Spleen (tissue), 7 donors: ENCODE measurements at regions not wholly inside any gene's neighbourhood (a gene's known extent, or its start where the extent isn't known, plus 50 kb on each side); places are given as distances from the start of the nearest gene placed in this dataset.

Source experiments
- POLR2A ChIP-seq, 3 donors: fragments of 450-650 bp; IDR thresholded peaks; one replicate each; pipeline ENCODE4 v1.5.1; 2017; ENCODE audit warnings: antibody characterized with exemption in 3 of 3, mild to moderate bottlenecking in 1 of 3
- POLR2AphosphoS5 ChIP-seq, 3 donors: sonication (generic); formaldehyde crosslinking; IDR thresholded peaks; one replicate each; pipeline ENCODE4 v1.5.1; 2017; ENCODE audit warnings: antibody characterized with exemption in 3 of 3
- TF ChIP-seq, protein P1 (sequence below), 11 experiments: fragments of 200-600 bp in 7 of 11; fragments of 450-650 bp in 4 of 11; sonication (generic) in 4 of 11; IDR thresholded peaks in 8 of 11; conservative IDR thresholded peaks in 3 of 11; 1 replicate in 7 of 11; 2 replicates in 4 of 11; pipeline versions ENCODE4 v1.4.0 to v1.8.0; 2016 to 2021; ENCODE audit warnings: antibody characterized with exemption in 11 of 11, inconsistent platforms in 4 of 11, mild to moderate bottlenecking in 1 of 11
- donor health status: DM: no; HTN: no; CAD: no; lungs with moderate emphysema.
- donor health status: DM: no; HTN: no; CAD: no.
- donor health status: DM: no; HTN: no; CAD: no.

DNA sequence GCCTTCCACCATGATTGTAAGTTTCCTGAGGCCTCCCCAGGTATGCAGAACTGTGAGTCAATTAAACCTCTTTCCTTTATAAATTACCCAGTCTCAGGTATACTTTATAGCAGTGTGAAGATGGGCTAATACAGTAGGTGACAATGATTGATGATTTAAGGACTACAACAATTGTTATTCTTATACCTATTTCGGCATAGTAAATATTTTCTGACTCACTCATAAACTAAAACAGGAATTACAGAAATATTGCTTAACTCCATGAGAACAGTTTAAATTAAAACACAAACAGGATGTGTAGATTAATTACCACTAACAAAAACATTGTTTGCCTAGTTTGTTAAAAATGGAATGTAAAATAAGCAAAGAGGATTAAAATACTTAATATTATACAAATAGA, 839.9 kb downstream of the LTN1 start:
- TF ChIP-seq, protein P1, sequence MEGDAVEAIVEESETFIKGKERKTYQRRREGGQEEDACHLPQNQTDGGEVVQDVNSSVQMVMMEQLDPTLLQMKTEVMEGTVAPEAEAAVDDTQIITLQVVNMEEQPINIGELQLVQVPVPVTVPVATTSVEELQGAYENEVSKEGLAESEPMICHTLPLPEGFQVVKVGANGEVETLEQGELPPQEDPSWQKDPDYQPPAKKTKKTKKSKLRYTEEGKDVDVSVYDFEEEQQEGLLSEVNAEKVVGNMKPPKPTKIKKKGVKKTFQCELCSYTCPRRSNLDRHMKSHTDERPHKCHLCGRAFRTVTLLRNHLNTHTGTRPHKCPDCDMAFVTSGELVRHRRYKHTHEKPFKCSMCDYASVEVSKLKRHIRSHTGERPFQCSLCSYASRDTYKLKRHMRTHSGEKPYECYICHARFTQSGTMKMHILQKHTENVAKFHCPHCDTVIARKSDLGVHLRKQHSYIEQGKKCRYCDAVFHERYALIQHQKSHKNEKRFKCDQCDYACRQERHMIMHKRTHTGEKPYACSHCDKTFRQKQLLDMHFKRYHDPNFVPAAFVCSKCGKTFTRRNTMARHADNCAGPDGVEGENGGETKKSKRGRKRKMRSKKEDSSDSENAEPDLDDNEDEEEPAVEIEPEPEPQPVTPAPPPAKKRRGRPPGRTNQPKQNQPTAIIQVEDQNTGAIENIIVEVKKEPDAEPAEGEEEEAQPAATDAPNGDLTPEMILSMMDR (IDR thresholded peaks at IDR 0.05 in 8 of 11, conservative IDR thresholded peaks at IDR 0.05 in 3 of 11): no peak
- TF ChIP-seq POLR2AphosphoS5 (IDR thresholded peaks at IDR 0.05): no peak
- no peak for TF ChIP-seq POLR2A (IDR thresholded peaks at IDR 0.05)
